K562 (cell line): ENCODE measurements at regions not wholly inside any gene's neighbourhood (a gene's known extent, or its start where the extent isn't known, plus 50 kb on each side); places are given as distances from the start of the nearest gene placed in this dataset.

Source experiments
- CHD1 ChIP-seq: fragments of 200-600 bp; sonication (generic); IDR thresholded peaks from one replicate; pipeline ENCODE4 v1.6.1; 2012; ENCODE audit warnings: mild to moderate bottlenecking, moderate library complexity, low read length, inconsistent platforms
- CREBBP ChIP-seq: IDR thresholded peaks from one replicate; pipeline ENCODE4 v1.6.1; 2012; ENCODE audit warnings: low read depth, mild to moderate bottlenecking, control low read depth, inconsistent platforms, low read length
- GATA2 ChIP-seq: sonication (generic); formaldehyde crosslinking; IDR thresholded peaks from 2 replicates; pipeline ENCODE4 v1.4.0; 2020; ENCODE audit warnings: mild to moderate bottlenecking, missing genetic modification reagents
- JUND ChIP-seq, 2 experiments: IDR thresholded peaks; 2 replicates in 1 of 2; 3 replicates in 1 of 2; pipeline ENCODE4 v1.6.1; 2011; ENCODE audit warnings: borderline replicate concordance in 2 of 2, low read depth in 2 of 2, low read length in 2 of 2, improper control_type of control experiment in 1 of 2, missing biosample characterization in 1 of 2, missing genetic modification characterization in 1 of 2, missing genetic modification reagents in 1 of 2
- LEF1 ChIP-seq: fragments of 450-650 bp; IDR thresholded peaks from 2 replicates; pipeline ENCODE4 v1.6.1; 2016; ENCODE audit warnings: mild to moderate bottlenecking
- PTTG1 ChIP-seq: fragments of 450-650 bp; IDR thresholded peaks from 2 replicates; pipeline ENCODE4 v1.6.1; 2016; ENCODE audit warnings: low read depth, mild to moderate bottlenecking, missing genetic modification characterization, missing compliant biosample characterization
- SAFB2 ChIP-seq: fragments of 200-400 bp; formaldehyde crosslinking; IDR thresholded peaks from 2 replicates; pipeline ENCODE4 v1.6.1; 2018; ENCODE audit warnings: borderline replicate concordance, low read length, low read depth, moderate library complexity; ENCODE audit not compliant: severe bottlenecking
- SIN3A ChIP-seq, 2 experiments: fragments of 150-350 bp in 1 of 2; IDR thresholded peaks; 2 replicates each; pipeline ENCODE4 v1.6.1; 2011 to 2016; ENCODE audit warnings: borderline replicate concordance in 2 of 2, low read depth in 2 of 2, low read length in 2 of 2, mild to moderate bottlenecking in 2 of 2, moderate library complexity in 2 of 2; ENCODE audit not compliant: control insufficient read depth in 1 of 2
- U2AF1 ChIP-seq: fragments of 200-400 bp; formaldehyde crosslinking; optimal IDR thresholded peaks from 2 replicates; pipeline ENCODE3; 2017; ENCODE audit warnings: mild to moderate bottlenecking, low read depth, low read length, moderate library complexity
- ZNF274 ChIP-seq: IDR thresholded peaks from 2 replicates; pipeline ENCODE4 v1.6.1; 2011; ENCODE audit warnings: low read depth, mild to moderate bottlenecking, low read length, moderate library complexity, borderline replicate concordance
- ZNF311 ChIP-seq: fragments of 250-450 bp; sonication (Bioruptor Pico); IDR thresholded peaks from 2 replicates; pipeline ENCODE4 v1.4.0; 2020; ENCODE audit warnings: mild to moderate bottlenecking, moderate library complexity
- ZNF707 ChIP-seq: fragments of 250-450 bp; sonication (Bioruptor Pico); conservative IDR thresholded peaks from 2 replicates; pipeline ENCODE4 v1.8.0; 2022; ENCODE audit warnings: inconsistent platforms, mild to moderate bottlenecking, moderate library complexity
- TF ChIP-seq, protein P1 (sequence below), 2 experiments: IDR thresholded peaks; 2 replicates each; pipeline ENCODE4 v1.6.1; 2012; ENCODE audit warnings: improper control_type of control experiment in 2 of 2, low read depth in 2 of 2, low read length in 2 of 2, borderline replicate concordance in 1 of 2
- TF ChIP-seq, protein P2 (sequence below): fragments of 250-450 bp; sonication (Bioruptor Pico); IDR thresholded peaks from 2 replicates; pipeline ENCODE4 v1.5.0; 2022; ENCODE audit warnings: mild to moderate bottlenecking

DNA sequence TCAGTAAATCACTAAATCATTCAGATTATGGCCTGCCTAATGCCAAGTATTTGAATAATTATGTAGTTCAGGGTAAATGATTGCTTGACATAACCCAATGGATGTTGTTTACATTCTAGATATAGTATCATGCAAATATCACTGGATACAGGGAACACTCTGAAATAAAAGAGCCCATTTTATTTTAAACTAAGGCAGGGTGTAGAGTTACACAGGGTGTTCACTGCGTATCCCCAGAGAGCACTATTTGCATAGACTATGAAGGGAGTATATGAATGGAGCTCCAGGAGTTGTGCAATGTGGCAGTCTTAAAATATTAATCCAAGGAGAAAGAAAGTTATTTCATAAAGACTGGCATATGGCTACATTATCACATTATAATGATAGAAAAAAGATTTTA lies 701.1 kb upstream of the KLHL29 start:
- TF ChIP-seq SIN3A (IDR thresholded peaks at IDR 0.05; ENCODE audit: borderline replicate concordance in 2 of 2, control insufficient read depth in 1 of 2, low read depth in 2 of 2, low read length in 2 of 2), result no peak
- TF ChIP-seq U2AF1, result no peak
- TF ChIP-seq JUND (IDR thresholded peaks at IDR 0.05; ENCODE audit: borderline replicate concordance, low read depth, low read length), result no peak
- no peak for TF ChIP-seq JUND (tag; IDR thresholded peaks at IDR 0.05; ENCODE audit: borderline replicate concordance, low read depth, low read length)
- TF ChIP-seq CHD1, result no peak
- no peak for TF ChIP-seq LEF1
- TF ChIP-seq ZNF274, result no peak
- TF ChIP-seq ZNF707, result no peak
- no peak for TF ChIP-seq ZNF311 (CRISPR knock-in tag)
- TF ChIP-seq, protein P1, sequence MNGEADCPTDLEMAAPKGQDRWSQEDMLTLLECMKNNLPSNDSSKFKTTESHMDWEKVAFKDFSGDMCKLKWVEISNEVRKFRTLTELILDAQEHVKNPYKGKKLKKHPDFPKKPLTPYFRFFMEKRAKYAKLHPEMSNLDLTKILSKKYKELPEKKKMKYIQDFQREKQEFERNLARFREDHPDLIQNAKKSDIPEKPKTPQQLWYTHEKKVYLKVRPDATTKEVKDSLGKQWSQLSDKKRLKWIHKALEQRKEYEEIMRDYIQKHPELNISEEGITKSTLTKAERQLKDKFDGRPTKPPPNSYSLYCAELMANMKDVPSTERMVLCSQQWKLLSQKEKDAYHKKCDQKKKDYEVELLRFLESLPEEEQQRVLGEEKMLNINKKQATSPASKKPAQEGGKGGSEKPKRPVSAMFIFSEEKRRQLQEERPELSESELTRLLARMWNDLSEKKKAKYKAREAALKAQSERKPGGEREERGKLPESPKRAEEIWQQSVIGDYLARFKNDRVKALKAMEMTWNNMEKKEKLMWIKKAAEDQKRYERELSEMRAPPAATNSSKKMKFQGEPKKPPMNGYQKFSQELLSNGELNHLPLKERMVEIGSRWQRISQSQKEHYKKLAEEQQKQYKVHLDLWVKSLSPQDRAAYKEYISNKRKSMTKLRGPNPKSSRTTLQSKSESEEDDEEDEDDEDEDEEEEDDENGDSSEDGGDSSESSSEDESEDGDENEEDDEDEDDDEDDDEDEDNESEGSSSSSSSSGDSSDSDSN (IDR thresholded peaks at IDR 0.05; ENCODE audit: borderline replicate concordance in 1 of 2, low read depth in 2 of 2, low read length in 2 of 2), result no peak
- TF ChIP-seq PTTG1 (tag), result no peak
- no peak for TF ChIP-seq GATA2 (CRISPR knock-in tag)
- no peak for TF ChIP-seq CREBBP
- no peak for TF ChIP-seq SAFB2
- TF ChIP-seq, protein P2, sequence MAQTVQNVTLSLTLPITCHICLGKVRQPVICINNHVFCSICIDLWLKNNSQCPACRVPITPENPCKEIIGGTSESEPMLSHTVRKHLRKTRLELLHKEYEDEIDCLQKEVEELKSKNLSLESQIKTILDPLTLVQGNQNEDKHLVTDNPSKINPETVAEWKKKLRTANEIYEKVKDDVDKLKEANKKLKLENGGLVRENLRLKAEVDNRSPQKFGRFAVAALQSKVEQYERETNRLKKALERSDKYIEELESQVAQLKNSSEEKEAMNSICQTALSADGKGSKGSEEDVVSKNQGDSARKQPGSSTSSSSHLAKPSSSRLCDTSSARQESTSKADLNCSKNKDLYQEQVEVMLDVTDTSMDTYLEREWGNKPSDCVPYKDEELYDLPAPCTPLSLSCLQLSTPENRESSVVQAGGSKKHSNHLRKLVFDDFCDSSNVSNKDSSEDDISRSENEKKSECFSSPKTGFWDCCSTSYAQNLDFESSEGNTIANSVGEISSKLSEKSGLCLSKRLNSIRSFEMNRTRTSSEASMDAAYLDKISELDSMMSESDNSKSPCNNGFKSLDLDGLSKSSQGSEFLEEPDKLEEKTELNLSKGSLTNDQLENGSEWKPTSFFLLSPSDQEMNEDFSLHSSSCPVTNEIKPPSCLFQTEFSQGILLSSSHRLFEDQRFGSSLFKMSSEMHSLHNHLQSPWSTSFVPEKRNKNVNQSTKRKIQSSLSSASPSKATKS (CRISPR knock-in tag), result no peak
